ENCODE measurements at regions not wholly inside any gene's neighbourhood (a gene's known extent, or its start where the extent isn't known, plus 50 kb on each side); places are given as distances from the start of the nearest gene placed in this dataset.

DNA sequence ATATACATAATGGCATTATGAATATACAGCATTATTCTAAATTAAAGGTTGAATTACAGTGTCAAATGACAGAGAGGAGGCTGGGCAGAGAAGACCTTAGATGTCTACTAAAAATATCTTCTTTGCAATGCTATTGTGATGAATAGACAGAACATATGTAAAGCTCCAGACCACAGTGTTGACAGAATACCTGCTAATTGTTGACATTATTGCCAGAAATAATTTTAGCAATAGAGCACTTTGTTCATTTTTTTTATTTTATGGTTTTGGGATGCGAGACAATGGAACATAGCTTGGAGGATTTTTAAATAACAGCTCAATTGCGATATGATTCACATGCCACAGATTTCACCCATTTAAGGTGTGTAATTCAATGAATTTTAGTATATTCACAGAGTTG lies 508.8 kb downstream of the PSAT1 start:
- TF ChIP-seq, protein P1, sequence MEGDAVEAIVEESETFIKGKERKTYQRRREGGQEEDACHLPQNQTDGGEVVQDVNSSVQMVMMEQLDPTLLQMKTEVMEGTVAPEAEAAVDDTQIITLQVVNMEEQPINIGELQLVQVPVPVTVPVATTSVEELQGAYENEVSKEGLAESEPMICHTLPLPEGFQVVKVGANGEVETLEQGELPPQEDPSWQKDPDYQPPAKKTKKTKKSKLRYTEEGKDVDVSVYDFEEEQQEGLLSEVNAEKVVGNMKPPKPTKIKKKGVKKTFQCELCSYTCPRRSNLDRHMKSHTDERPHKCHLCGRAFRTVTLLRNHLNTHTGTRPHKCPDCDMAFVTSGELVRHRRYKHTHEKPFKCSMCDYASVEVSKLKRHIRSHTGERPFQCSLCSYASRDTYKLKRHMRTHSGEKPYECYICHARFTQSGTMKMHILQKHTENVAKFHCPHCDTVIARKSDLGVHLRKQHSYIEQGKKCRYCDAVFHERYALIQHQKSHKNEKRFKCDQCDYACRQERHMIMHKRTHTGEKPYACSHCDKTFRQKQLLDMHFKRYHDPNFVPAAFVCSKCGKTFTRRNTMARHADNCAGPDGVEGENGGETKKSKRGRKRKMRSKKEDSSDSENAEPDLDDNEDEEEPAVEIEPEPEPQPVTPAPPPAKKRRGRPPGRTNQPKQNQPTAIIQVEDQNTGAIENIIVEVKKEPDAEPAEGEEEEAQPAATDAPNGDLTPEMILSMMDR (IDR thresholded peaks at IDR 0.05) = no peak

DNA sequence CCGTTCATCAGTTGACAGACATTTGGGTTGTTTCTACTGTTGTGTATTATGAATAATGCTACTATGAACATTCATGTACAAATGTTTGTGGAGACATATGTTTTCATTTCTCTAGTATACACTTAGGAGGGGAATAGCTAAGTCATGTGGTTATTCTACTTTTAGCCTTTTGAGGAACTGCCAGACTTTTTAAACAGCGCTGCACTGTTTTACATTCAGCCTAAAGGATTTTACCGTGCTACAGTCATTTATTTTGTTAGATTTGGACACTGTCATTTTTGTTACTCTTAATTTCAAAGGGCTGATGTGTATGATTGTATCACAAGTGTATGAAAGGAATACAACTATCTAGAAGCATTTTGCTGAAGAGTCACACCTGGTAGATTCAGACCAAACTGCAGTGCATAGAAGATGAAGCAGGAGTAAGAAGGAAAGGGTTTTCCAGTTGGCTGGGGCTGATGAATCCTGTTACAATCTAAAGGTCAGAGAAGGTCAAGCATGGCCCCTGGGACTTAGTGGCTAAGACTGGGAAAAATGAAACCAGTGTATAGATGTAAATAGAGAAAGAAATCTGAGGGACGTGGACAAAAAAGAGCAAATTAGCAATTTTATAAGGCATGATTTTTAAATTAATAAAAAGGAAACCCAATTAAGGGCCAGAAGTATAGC lies 509.7 kb downstream of the PSAT1 start:
- TF ChIP-seq, protein P1 (IDR thresholded peaks at IDR 0.05) = no peak

DNA sequence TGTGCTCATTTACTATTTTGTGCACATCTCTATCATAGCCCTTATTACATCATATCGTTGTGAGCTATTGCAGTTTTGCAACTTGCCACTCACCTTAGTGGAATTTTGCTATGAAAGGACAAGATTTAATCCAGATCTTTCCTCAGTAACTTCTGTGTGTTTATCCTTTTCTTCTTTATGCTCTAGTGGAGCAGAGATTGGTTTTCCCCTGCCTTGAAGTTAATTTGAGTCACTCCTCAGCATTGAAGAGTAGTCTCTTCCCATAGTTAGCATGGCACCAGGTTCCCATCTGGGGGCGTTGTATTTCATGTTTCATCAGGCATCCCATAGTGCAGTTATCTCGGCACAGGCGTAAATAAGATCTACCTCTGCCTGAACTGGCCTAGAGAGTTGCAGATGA lies 510.4 kb downstream of the PSAT1 start:
- TF ChIP-seq, protein P1 (IDR thresholded peaks at IDR 0.05) = no peak

DNA sequence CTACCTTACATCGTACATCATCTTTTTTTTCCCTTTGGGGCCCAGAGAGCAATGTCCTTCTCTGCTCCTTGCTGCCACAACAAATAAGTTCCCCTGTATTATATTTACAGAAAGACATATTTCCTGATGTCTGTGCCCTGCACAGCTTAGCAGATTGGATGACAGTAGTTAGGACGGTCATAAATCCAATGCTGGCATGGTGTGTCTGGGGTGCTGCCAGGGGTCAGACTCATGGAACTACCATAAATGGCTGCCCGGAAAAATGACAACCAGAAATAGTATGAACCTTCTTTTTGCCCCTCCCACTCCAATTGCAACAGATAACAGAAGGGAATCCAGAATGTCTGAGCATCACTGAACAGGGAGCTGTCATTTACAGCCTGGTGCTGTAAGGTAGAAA lies 511.1 kb downstream of the PSAT1 start:
- TF ChIP-seq, protein P1 (IDR thresholded peaks at IDR 0.05) = no peak

DNA sequence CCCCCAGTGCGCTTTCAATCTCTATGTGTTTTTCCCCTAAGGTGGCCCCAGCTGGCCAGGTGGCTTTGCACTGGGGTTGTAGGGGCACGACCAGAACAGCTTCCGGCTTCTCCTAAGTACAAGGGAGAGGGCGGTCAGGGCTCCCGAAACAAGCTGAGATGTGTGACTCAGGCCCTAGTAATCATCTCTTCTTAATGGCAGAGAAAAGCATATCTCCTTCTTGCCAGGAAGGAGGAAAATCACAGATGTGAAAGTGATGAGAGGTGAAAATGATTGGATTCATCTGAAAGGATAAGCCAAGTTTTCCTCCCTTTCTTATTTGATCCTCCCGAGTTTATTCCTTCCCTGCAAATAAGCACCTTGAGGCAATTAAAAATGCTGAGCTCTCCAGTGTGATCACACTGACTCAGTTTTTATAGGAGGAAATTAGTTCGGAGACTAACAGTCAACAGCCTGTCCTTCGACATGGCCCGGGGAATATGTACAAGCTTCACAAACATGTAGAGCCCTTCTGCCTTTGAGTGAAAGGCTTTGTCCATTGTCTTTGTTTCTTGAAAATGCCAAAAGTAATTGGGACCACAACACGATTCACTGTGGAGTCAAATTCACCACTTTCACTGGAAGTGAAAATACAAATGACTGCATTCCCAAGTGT lies 514.8 kb downstream of the PSAT1 start:
- TF ChIP-seq, protein P1 (IDR thresholded peaks at IDR 0.05) = no peak

DNA sequence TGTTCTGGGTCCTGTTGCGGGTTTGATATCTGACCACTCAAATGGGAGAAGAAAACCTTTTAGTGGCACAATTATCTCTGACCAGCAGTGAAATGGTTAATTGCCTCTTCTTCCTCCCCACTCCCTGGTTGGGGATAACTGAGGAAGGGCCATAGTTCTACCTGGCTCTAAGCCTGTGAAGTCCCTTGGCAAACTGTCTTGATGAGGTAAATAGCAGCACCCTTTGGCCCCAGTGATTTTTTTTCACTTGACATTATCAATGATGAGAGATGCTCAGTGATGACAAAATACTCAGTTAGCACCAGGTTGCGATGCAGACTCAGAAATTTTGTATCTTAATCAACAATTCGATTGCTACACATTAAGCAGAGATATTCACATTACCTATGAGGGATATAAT lies 515.7 kb downstream of the PSAT1 start:
- TF ChIP-seq, protein P1 (IDR thresholded peaks at IDR 0.05) = no peak

DNA sequence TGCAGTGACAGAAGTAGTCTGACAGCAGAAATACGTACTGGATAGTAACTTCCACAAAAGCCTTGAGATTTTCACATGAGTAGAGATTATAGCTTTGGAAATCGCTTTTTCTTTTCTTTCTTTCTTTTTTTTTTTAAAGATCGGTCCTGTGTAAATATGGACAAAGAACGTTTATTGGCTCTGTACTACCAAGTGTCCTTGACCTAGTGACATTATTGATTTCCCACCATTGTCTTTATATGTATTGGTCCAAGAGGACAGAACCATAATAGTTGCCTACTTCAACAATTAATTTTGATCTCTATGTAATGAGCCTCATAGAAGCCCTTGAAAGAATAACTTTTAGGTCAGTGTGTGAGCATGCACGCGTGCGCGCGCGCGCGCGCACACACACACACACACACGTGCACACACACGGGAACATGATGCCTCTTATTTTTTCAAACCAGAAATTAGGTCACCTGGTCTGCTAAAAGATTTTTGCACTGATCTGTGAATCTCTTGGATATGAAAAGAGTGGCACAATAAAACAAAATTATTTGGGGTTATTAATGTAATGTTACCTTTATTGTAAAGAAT lies 516.8 kb downstream of the PSAT1 start:
- TF ChIP-seq, protein P1 (IDR thresholded peaks at IDR 0.05) = no peak

All from LNCAP (cell line).